Chondrocyte (in vitro differentiated cells): ENCODE measurements at regions not wholly inside any gene's neighbourhood (a gene's known extent, or its start where the extent isn't known, plus 50 kb on each side); places are given as distances from the start of the nearest gene placed in this dataset.

Source experiments
- DNase-seq: peaks from one replicate; pipeline ENCODE4 v3.0.0; 2021; ENCODE audit warnings: mixed read lengths, low spot score
- H3K27ac Mint-ChIP-seq: one replicate; pipeline ENCODE4 v1.8.0; 2021; ENCODE audit warnings: mild to moderate bottlenecking, moderate library complexity, mixed read lengths; ENCODE audit not compliant: unreplicated experiment
- H3K27me3 Mint-ChIP-seq: 2 replicates; pipeline ENCODE4 v1.8.0; 2021; ENCODE audit warnings: low read depth, mixed read lengths
- H3K36me3 Mint-ChIP-seq: 2 replicates; pipeline ENCODE4 v1.8.0; 2021; ENCODE audit warnings: low read depth, mixed read lengths
- H3K4me1 Mint-ChIP-seq: 2 replicates; pipeline ENCODE4 v1.8.0; 2021; ENCODE audit warnings: low read depth, mild to moderate bottlenecking, mixed read lengths
- H3K4me3 Mint-ChIP-seq: one replicate; pipeline ENCODE4 v1.8.0; 2021; ENCODE audit warnings: mild to moderate bottlenecking, moderate library complexity, mixed read lengths; ENCODE audit not compliant: unreplicated experiment
- H3K9me3 Mint-ChIP-seq: 2 replicates; pipeline ENCODE4 v1.8.0; 2021; ENCODE audit warnings: low read depth, mixed read lengths
- TF ChIP-seq, protein P1 (sequence below): fragments of 200-600 bp; sonication (generic); IDR thresholded peaks from 2 replicates; pipeline ENCODE4 v1.5.0; 2021; ENCODE audit warnings: antibody characterized with exemption, mild to moderate bottlenecking, moderate library complexity

- DNase-seq: no peak
- Mint-ChIP-seq H3K27ac (no peak overlapping the region), H3K27me3 (no peaks in the 10 kb centered on the region), H3K36me3 (no peaks in the 10 kb centered on the region), H3K4me3 (no peak overlapping the region), H3K9me3 (peaks cover 11% of the 10 kb centered on the region), H3K4me1 (no peaks in the 10 kb centered on the region)
- TF ChIP-seq, protein P1, sequence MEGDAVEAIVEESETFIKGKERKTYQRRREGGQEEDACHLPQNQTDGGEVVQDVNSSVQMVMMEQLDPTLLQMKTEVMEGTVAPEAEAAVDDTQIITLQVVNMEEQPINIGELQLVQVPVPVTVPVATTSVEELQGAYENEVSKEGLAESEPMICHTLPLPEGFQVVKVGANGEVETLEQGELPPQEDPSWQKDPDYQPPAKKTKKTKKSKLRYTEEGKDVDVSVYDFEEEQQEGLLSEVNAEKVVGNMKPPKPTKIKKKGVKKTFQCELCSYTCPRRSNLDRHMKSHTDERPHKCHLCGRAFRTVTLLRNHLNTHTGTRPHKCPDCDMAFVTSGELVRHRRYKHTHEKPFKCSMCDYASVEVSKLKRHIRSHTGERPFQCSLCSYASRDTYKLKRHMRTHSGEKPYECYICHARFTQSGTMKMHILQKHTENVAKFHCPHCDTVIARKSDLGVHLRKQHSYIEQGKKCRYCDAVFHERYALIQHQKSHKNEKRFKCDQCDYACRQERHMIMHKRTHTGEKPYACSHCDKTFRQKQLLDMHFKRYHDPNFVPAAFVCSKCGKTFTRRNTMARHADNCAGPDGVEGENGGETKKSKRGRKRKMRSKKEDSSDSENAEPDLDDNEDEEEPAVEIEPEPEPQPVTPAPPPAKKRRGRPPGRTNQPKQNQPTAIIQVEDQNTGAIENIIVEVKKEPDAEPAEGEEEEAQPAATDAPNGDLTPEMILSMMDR: no peak
Observed at GRCh38 chr13:89721216-89721615, 1626.3 kb upstream of the MIR17HG start.

- Mint-ChIP-seq H3K4me1 (peaks cover 8% of the 10 kb centered on the region), H3K4me3 (no peak overlapping the region), H3K27me3 (no peaks in the 10 kb centered on the region), H3K36me3 (no peaks in the 10 kb centered on the region), H3K27ac (no peak overlapping the region), H3K9me3 (peaks cover 16% of the 10 kb centered on the region)
- no peak for DNase-seq
- TF ChIP-seq, protein P1: no peak
Observed at GRCh38 chr13:89726690-89727435, 1620.6 kb upstream of the MIR17HG start.

- TF ChIP-seq, protein P1: no peak
- no peaks in the 10 kb centered on the region for H3K4me1 Mint-ChIP-seq
- H3K36me3 Mint-ChIP-seq: no peaks in the 10 kb centered on the region
- no peak overlapping the region for H3K4me3 Mint-ChIP-seq
- H3K27me3 Mint-ChIP-seq: no peaks in the 10 kb centered on the region
- DNase-seq: no peak
- H3K27ac Mint-ChIP-seq: no peak overlapping the region
- no peaks in the 10 kb centered on the region for H3K9me3 Mint-ChIP-seq
Observed at GRCh38 chr13:89733829-89734228, 1613.7 kb upstream of the MIR17HG start.

- Mint-ChIP-seq H3K36me3 (no peaks in the 10 kb centered on the region), H3K27me3 (no peaks in the 10 kb centered on the region), H3K4me3 (no peak overlapping the region), H3K27ac (no peak overlapping the region), H3K4me1 (no peaks in the 10 kb centered on the region), H3K9me3 (no peaks in the 10 kb centered on the region)
- TF ChIP-seq, protein P1: no peak
- no peak for DNase-seq
Observed at GRCh38 chr13:89737051-89737450, 1610.4 kb upstream of the MIR17HG start.

- no peaks in the 10 kb centered on the region for H3K4me1 Mint-ChIP-seq
Observed at GRCh38 chr13:89738072-89738471, 1609.4 kb upstream of the MIR17HG start.

More at GRCh38 chr13:89738072-89738471, 1609.4 kb upstream of the MIR17HG start:
- no peak for DNase-seq
- Mint-ChIP-seq H3K27ac (no peak overlapping the region), H3K9me3 (no peaks in the 10 kb centered on the region), H3K4me3 (no peak overlapping the region), H3K27me3 (no peaks in the 10 kb centered on the region), H3K36me3 (no peaks in the 10 kb centered on the region)
- TF ChIP-seq, protein P1: no peak
